Naive B cell (primary cell): ENCODE measurements at regions not wholly inside any gene's neighbourhood (a gene's known extent, or its start where the extent isn't known, plus 50 kb on each side); places are given as distances from the start of the nearest gene placed in this dataset.

Experiments
- ATAC-seq, 2 donors: fragments of 150-1000 bp; cut with Tn5 transposase; 2 replicates each; pipeline ENCODE4 v1.10.0; 2021; ENCODE audit warnings: low read depth in 2 of 2, mild to moderate bottlenecking in 2 of 2, moderate library complexity in 2 of 2
- DNase-seq: peaks from one replicate; pipeline ENCODE4 v3.0.0; 2022
- H3K27ac Mint-ChIP-seq, 6 donors: one replicate each; pipeline ENCODE4 v1.8.0; 2020 to 2022; ENCODE audit warnings: mild to moderate bottlenecking in 6 of 6, mixed read lengths in 6 of 6, moderate library complexity in 5 of 6, inconsistent platforms in 2 of 6
- H3K27me3 Mint-ChIP-seq, 3 donors: one replicate each; pipeline ENCODE4 v1.8.0; 2021 to 2022; ENCODE audit warnings: mixed read lengths in 3 of 3, mild to moderate bottlenecking in 1 of 3
- H3K36me3 Mint-ChIP-seq, 2 donors: one replicate each; pipeline ENCODE4 v1.8.0; 2020 to 2022; ENCODE audit warnings: mixed read lengths in 2 of 2, inconsistent platforms in 1 of 2, mild to moderate bottlenecking in 1 of 2
- H3K4me1 Mint-ChIP-seq, 3 donors: one replicate each; pipeline ENCODE4 v1.8.0; 2020 to 2022; ENCODE audit warnings: mixed read lengths in 3 of 3, inconsistent platforms in 1 of 3, mild to moderate bottlenecking in 1 of 3, moderate library complexity in 1 of 3
- H3K4me3 Mint-ChIP-seq, 8 donors: one replicate each; pipeline ENCODE4 v1.8.0; 2020 to 2022; ENCODE audit warnings: mild to moderate bottlenecking in 8 of 8, mixed read lengths in 8 of 8, moderate library complexity in 8 of 8, inconsistent platforms in 2 of 8
- H3K9me3 Mint-ChIP-seq, 7 donors: one replicate each; pipeline ENCODE4 v1.8.0; 2020 to 2022; ENCODE audit warnings: mixed read lengths in 7 of 7, mild to moderate bottlenecking in 5 of 7, inconsistent platforms in 2 of 7, moderate library complexity in 1 of 7

- Mint-ChIP-seq H3K36me3 (no peaks in the 10 kb centered on the region), H3K27me3 (peaks cover 0 to 5% (median 0%) of the 10 kb centered on the region in 3 donors), H3K4me3 (no peak overlapping the region), H3K27ac (no peak overlapping the region), H3K4me1 (no peaks in the 10 kb centered on the region), H3K9me3 (peaks cover 0 to 1% (median 0%) of the 10 kb centered on the region in 7 donors)
- ATAC-seq (no peak), DNase-seq (no peak)
Observed at GRCh38 chr16:79909571-79909970, 309.0 kb upstream of the MAF start.

GRCh38 chr16:79903471-79903870, 302.9 kb upstream of the MAF start:
- no peak for ATAC-seq
- Mint-ChIP-seq H3K4me3 (no peak overlapping the region), H3K36me3 (no peaks in the 10 kb centered on the region), H3K27ac (no peak overlapping the region), H3K9me3 (peaks cover 0 to 6% (median 1%) of the 10 kb centered on the region in 7 donors), H3K27me3 (peaks cover 0 to 5% (median 4%) of the 10 kb centered on the region in 3 donors), H3K4me1 (no peaks in the 10 kb centered on the region)
- no peak for DNase-seq

GRCh38 chr16:79902351-79902750, 301.8 kb upstream of the MAF start:
- Mint-ChIP-seq H3K36me3 (no peaks in the 10 kb centered on the region), H3K9me3 (peaks cover 0 to 6% (median 1%) of the 10 kb centered on the region in 7 donors), H3K27ac (no peak overlapping the region), H3K4me3 (no peak overlapping the region), H3K4me1 (no peaks in the 10 kb centered on the region), H3K27me3 (peaks cover 0 to 4% (median 3%) of the 10 kb centered on the region in 3 donors)
- DNase-seq (no peak), ATAC-seq (no peak)

- H3K9me3 Mint-ChIP-seq, result peaks cover 0 to 6% (median 1%) of the 10 kb centered on the region in 7 donors
- no peak overlapping the region for H3K4me3 Mint-ChIP-seq
- peaks cover 0 to 4% (median 0%) of the 10 kb centered on the region in 3 donors for H3K27me3 Mint-ChIP-seq
- no peak overlapping the region for H3K27ac Mint-ChIP-seq
- H3K4me1 Mint-ChIP-seq, result no peaks in the 10 kb centered on the region
- H3K36me3 Mint-ChIP-seq, result no peaks in the 10 kb centered on the region
- no peak for ATAC-seq
- DNase-seq, result no peak
Observed at GRCh38 chr16:79901522-79901921, 301.0 kb upstream of the MAF start.

GRCh38 chr16:79899716-79900115, 299.2 kb upstream of the MAF start:
- Mint-ChIP-seq H3K36me3 (no peaks in the 10 kb centered on the region), H3K4me1 (no peaks in the 10 kb centered on the region)

GRCh38 chr16:79899316-79899715, 298.8 kb upstream of the MAF start:
- H3K4me1 Mint-ChIP-seq, result no peaks in the 10 kb centered on the region
- no peak overlapping the region for H3K4me3 Mint-ChIP-seq
- no peak for DNase-seq
- H3K36me3 Mint-ChIP-seq, result no peaks in the 10 kb centered on the region
- H3K27me3 Mint-ChIP-seq, result peaks cover 0 to 4% (median 0%) of the 10 kb centered on the region in 3 donors
- H3K9me3 Mint-ChIP-seq, result peaks cover 0 to 6% (median 1%) of the 10 kb centered on the region in 7 donors
- peak overlapping the region in 1 of 6 donors; percentile 15 for H3K27ac Mint-ChIP-seq
- no peak for ATAC-seq

More at GRCh38 chr16:79899716-79900115, 299.2 kb upstream of the MAF start:
- H3K9me3 Mint-ChIP-seq, result peaks cover 0 to 6% (median 1%) of the 10 kb centered on the region in 7 donors
- peaks cover 0 to 4% (median 0%) of the 10 kb centered on the region in 3 donors for H3K27me3 Mint-ChIP-seq
- DNase-seq (no peak), ATAC-seq (no peak)
- H3K27ac Mint-ChIP-seq, result no peak overlapping the region
- H3K4me3 Mint-ChIP-seq, result no peak overlapping the region

GRCh38 chr16:79898703-79899102, 298.2 kb upstream of the MAF start:
- no peaks in the 10 kb centered on the region for H3K36me3 Mint-ChIP-seq
- H3K27me3 Mint-ChIP-seq, result peaks cover 0 to 4% (median 0%) of the 10 kb centered on the region in 3 donors
- DNase-seq, result no peak
- H3K9me3 Mint-ChIP-seq, result peaks cover 0 to 6% (median 1%) of the 10 kb centered on the region in 7 donors
- ATAC-seq, result no peak
- no peaks in the 10 kb centered on the region for H3K4me1 Mint-ChIP-seq
- no peak overlapping the region for H3K27ac Mint-ChIP-seq
- H3K4me3 Mint-ChIP-seq, result no peak overlapping the region

- Mint-ChIP-seq H3K4me1 (no peaks in the 10 kb centered on the region), H3K27ac (peak overlapping the region in 1 of 6 donors; percentile 29), H3K36me3 (no peaks in the 10 kb centered on the region), H3K4me3 (no peak overlapping the region), H3K9me3 (peaks cover 0 to 6% (median 1%) of the 10 kb centered on the region in 7 donors), H3K27me3 (peaks cover 0 to 4% (median 0%) of the 10 kb centered on the region in 3 donors)
- ATAC-seq (no peak), DNase-seq (no peak)
Observed at GRCh38 chr16:79897453-79898146, 297.1 kb upstream of the MAF start.

GRCh38 chr16:79897104-79897452, 296.5 kb upstream of the MAF start:
- H3K9me3 Mint-ChIP-seq, result peaks cover 0 to 6% (median 0%) of the 10 kb centered on the region in 7 donors
- H3K36me3 Mint-ChIP-seq, result no peaks in the 10 kb centered on the region
- ATAC-seq (no peak), DNase-seq (no peak)
- H3K27ac Mint-ChIP-seq, result no peak overlapping the region
- H3K27me3 Mint-ChIP-seq, result peaks cover 0 to 4% (median 0%) of the 10 kb centered on the region in 3 donors
- no peak overlapping the region for H3K4me3 Mint-ChIP-seq
- H3K4me1 Mint-ChIP-seq, result no peaks in the 10 kb centered on the region

- no peak for DNase-seq
- H3K27me3 Mint-ChIP-seq, result peaks cover 0 to 4% (median 0%) of the 10 kb centered on the region in 3 donors
- H3K36me3 Mint-ChIP-seq, result no peaks in the 10 kb centered on the region
- H3K4me1 Mint-ChIP-seq, result no peaks in the 10 kb centered on the region
- H3K4me3 Mint-ChIP-seq, result no peak overlapping the region
- peak overlapping the region in 1 of 6 donors; percentile 38 for H3K27ac Mint-ChIP-seq
- H3K9me3 Mint-ChIP-seq, result peaks cover 0 to 1% (median 0%) of the 10 kb centered on the region in 7 donors
- no peak for ATAC-seq
Observed at GRCh38 chr16:79895917-79896203, 295.3 kb upstream of the MAF start.

GRCh38 chr16:79895053-79895916, 294.7 kb upstream of the MAF start:
- no peaks in the 10 kb centered on the region for H3K4me1 Mint-ChIP-seq
- no peak for ATAC-seq

GRCh38 chr16:79893445-79893844, 292.9 kb upstream of the MAF start:
- Mint-ChIP-seq H3K4me1 (no peaks in the 10 kb centered on the region), H3K36me3 (no peaks in the 10 kb centered on the region), H3K27ac (no peak overlapping the region), H3K27me3 (no peaks in the 10 kb centered on the region), H3K4me3 (no peak overlapping the region), H3K9me3 (no peaks in the 10 kb centered on the region)
- DNase-seq (no peak), ATAC-seq (no peak)

More at GRCh38 chr16:79895053-79895916, 294.7 kb upstream of the MAF start:
- H3K27me3 Mint-ChIP-seq, result peaks cover 0 to under 1% (median 0%) of the 10 kb centered on the region in 3 donors
- peaks cover 0 to 1% (median 0%) of the 10 kb centered on the region in 7 donors for H3K9me3 Mint-ChIP-seq
- H3K4me3 Mint-ChIP-seq, result no peak overlapping the region
- H3K36me3 Mint-ChIP-seq, result no peaks in the 10 kb centered on the region
- peak overlapping the region in 1 of 6 donors; percentile 7 for H3K27ac Mint-ChIP-seq
- no peak for DNase-seq

- Mint-ChIP-seq H3K4me1 (no peaks in the 10 kb centered on the region), H3K27ac (no peak overlapping the region), H3K27me3 (no peaks in the 10 kb centered on the region), H3K4me3 (no peak overlapping the region), H3K9me3 (peaks cover 0 to under 1% (median 0%) of the 10 kb centered on the region in 7 donors), H3K36me3 (no peaks in the 10 kb centered on the region)
- DNase-seq, result no peak
- no peak for ATAC-seq
Observed at GRCh38 chr16:79892278-79892677, 291.7 kb upstream of the MAF start.

GRCh38 chr16:79891458-79891857, 290.9 kb upstream of the MAF start:
- DNase-seq (no peak), ATAC-seq (no peak)
- Mint-ChIP-seq H3K4me1 (no peaks in the 10 kb centered on the region), H3K27me3 (no peaks in the 10 kb centered on the region), H3K27ac (no peak overlapping the region), H3K9me3 (peaks cover 0 to 1% (median 0%) of the 10 kb centered on the region in 7 donors), H3K36me3 (no peaks in the 10 kb centered on the region), H3K4me3 (no peak overlapping the region)
